Activated naive CD4-positive, alpha-beta T cell treated with anti-CD3 and anti-CD28 coated beads, Interleukin-2, amount 50 U/mL, for 24 hours (primary cell): ENCODE measurements at regions not wholly inside any gene's neighbourhood (a gene's known extent, or its start where the extent isn't known, plus 50 kb on each side); places are given as distances from the start of the nearest gene placed in this dataset.

Experiments used
- H3K27ac Mint-ChIP-seq: one replicate; pipeline ENCODE4 v1.8.0; 2021; ENCODE audit warnings: mild to moderate bottlenecking, mixed read lengths
- H3K27me3 Mint-ChIP-seq: one replicate; pipeline ENCODE4 v1.8.0; 2021; ENCODE audit warnings: mixed read lengths
- H3K36me3 Mint-ChIP-seq: one replicate; pipeline ENCODE4 v1.8.0; 2021; ENCODE audit warnings: mixed read lengths
- H3K4me1 Mint-ChIP-seq: one replicate; pipeline ENCODE4 v1.8.0; 2021; ENCODE audit warnings: mixed read lengths
- H3K4me3 Mint-ChIP-seq: one replicate; pipeline ENCODE4 v1.8.0; 2021; ENCODE audit warnings: mild to moderate bottlenecking, mixed read lengths
- H3K9me3 Mint-ChIP-seq: one replicate; pipeline ENCODE4 v1.8.0; 2021; ENCODE audit warnings: mixed read lengths

- no peak overlapping the region for H3K4me3 Mint-ChIP-seq
- H3K27ac Mint-ChIP-seq, result no peak overlapping the region
- no peaks in the 10 kb centered on the region for H3K4me1 Mint-ChIP-seq
- H3K9me3 Mint-ChIP-seq, result no peaks in the 10 kb centered on the region
- peaks cover 1% of the 10 kb centered on the region for H3K27me3 Mint-ChIP-seq
- H3K36me3 Mint-ChIP-seq, result no peaks in the 10 kb centered on the region
These were observed 333.7 kb upstream of the SHH start for GRCh38 chr7:156145996-156146395.

- Mint-ChIP-seq H3K36me3 (no peaks in the 10 kb centered on the region), H3K4me3 (no peak overlapping the region), H3K4me1 (no peaks in the 10 kb centered on the region), H3K9me3 (no peaks in the 10 kb centered on the region), H3K27me3 (peaks cover 3% of the 10 kb centered on the region), H3K27ac (no peak overlapping the region)
These were observed 332.9 kb upstream of the SHH start for GRCh38 chr7:156145184-156145583.

- Mint-ChIP-seq H3K36me3 (no peaks in the 10 kb centered on the region), H3K4me1 (no peaks in the 10 kb centered on the region), H3K27me3 (peaks cover 6% of the 10 kb centered on the region), H3K4me3 (no peak overlapping the region), H3K27ac (no peak overlapping the region), H3K9me3 (no peaks in the 10 kb centered on the region)
These were observed 331.4 kb upstream of the SHH start for GRCh38 chr7:156143683-156144082.

GRCh38 chr7:156143158-156143557 is 330.9 kb upstream of the SHH start:
- Mint-ChIP-seq H3K9me3 (no peaks in the 10 kb centered on the region), H3K27ac (no peak overlapping the region), H3K4me3 (no peak overlapping the region), H3K36me3 (no peaks in the 10 kb centered on the region), H3K4me1 (no peaks in the 10 kb centered on the region), H3K27me3 (peaks cover 5% of the 10 kb centered on the region)

- H3K36me3 Mint-ChIP-seq, result no peaks in the 10 kb centered on the region
- H3K27me3 Mint-ChIP-seq, result peaks cover 5% of the 10 kb centered on the region
- H3K4me3 Mint-ChIP-seq, result no peak overlapping the region
- H3K9me3 Mint-ChIP-seq, result no peaks in the 10 kb centered on the region
- no peaks in the 10 kb centered on the region for H3K4me1 Mint-ChIP-seq
- H3K27ac Mint-ChIP-seq, result no peak overlapping the region
These were observed 329.7 kb upstream of the SHH start for GRCh38 chr7:156141941-156142340.

- Mint-ChIP-seq H3K9me3 (no peaks in the 10 kb centered on the region), H3K27me3 (peaks cover 7% of the 10 kb centered on the region), H3K4me1 (no peaks in the 10 kb centered on the region), H3K36me3 (no peaks in the 10 kb centered on the region), H3K27ac (no peak overlapping the region), H3K4me3 (no peak overlapping the region)
These were observed 328.6 kb upstream of the SHH start for GRCh38 chr7:156140896-156141295.

- H3K4me3 Mint-ChIP-seq, result no peak overlapping the region
- no peaks in the 10 kb centered on the region for H3K4me1 Mint-ChIP-seq
- no peak overlapping the region for H3K27ac Mint-ChIP-seq
- peaks cover 8% of the 10 kb centered on the region for H3K27me3 Mint-ChIP-seq
- H3K36me3 Mint-ChIP-seq, result no peaks in the 10 kb centered on the region
- no peaks in the 10 kb centered on the region for H3K9me3 Mint-ChIP-seq
These were observed 328.2 kb upstream of the SHH start for GRCh38 chr7:156140447-156140846.

- H3K9me3 Mint-ChIP-seq, result no peaks in the 10 kb centered on the region
- no peaks in the 10 kb centered on the region for H3K36me3 Mint-ChIP-seq
- no peak overlapping the region for H3K27ac Mint-ChIP-seq
- H3K4me1 Mint-ChIP-seq, result no peaks in the 10 kb centered on the region
- H3K4me3 Mint-ChIP-seq, result no peak overlapping the region
- peaks cover 8% of the 10 kb centered on the region for H3K27me3 Mint-ChIP-seq
These were observed 327.4 kb upstream of the SHH start for GRCh38 chr7:156139633-156140032.

GRCh38 chr7:156139112-156139511 is 326.8 kb upstream of the SHH start:
- Mint-ChIP-seq H3K27ac (no peak overlapping the region), H3K4me3 (no peak overlapping the region), H3K36me3 (no peaks in the 10 kb centered on the region), H3K27me3 (peaks cover 8% of the 10 kb centered on the region), H3K9me3 (no peaks in the 10 kb centered on the region), H3K4me1 (no peaks in the 10 kb centered on the region)

GRCh38 chr7:156131881-156132280 is 319.6 kb upstream of the SHH start:
- Mint-ChIP-seq H3K36me3 (no peaks in the 10 kb centered on the region), H3K4me1 (no peaks in the 10 kb centered on the region), H3K9me3 (no peaks in the 10 kb centered on the region), H3K27me3 (peaks cover 3% of the 10 kb centered on the region), H3K4me3 (no peak overlapping the region), H3K27ac (no peak overlapping the region)

GRCh38 chr7:156129522-156129921 is 317.3 kb upstream of the SHH start:
- no peaks in the 10 kb centered on the region for H3K36me3 Mint-ChIP-seq
- H3K4me3 Mint-ChIP-seq, result no peak overlapping the region
- no peaks in the 10 kb centered on the region for H3K9me3 Mint-ChIP-seq
- H3K4me1 Mint-ChIP-seq, result no peaks in the 10 kb centered on the region
- H3K27me3 Mint-ChIP-seq, result no peaks in the 10 kb centered on the region
- H3K27ac Mint-ChIP-seq, result no peak overlapping the region

GRCh38 chr7:156128496-156128895 is 316.2 kb upstream of the SHH start:
- Mint-ChIP-seq H3K4me3 (no peak overlapping the region), H3K36me3 (no peaks in the 10 kb centered on the region), H3K27ac (no peak overlapping the region), H3K9me3 (no peaks in the 10 kb centered on the region), H3K4me1 (no peaks in the 10 kb centered on the region), H3K27me3 (no peaks in the 10 kb centered on the region)

- Mint-ChIP-seq H3K4me3 (no peak overlapping the region), H3K9me3 (no peaks in the 10 kb centered on the region), H3K36me3 (no peaks in the 10 kb centered on the region), H3K27me3 (no peaks in the 10 kb centered on the region), H3K27ac (no peak overlapping the region), H3K4me1 (no peaks in the 10 kb centered on the region)
These were observed 315.2 kb upstream of the SHH start for GRCh38 chr7:156127166-156128134.

- no peaks in the 10 kb centered on the region for H3K36me3 Mint-ChIP-seq
- no peak overlapping the region for H3K4me3 Mint-ChIP-seq
- no peaks in the 10 kb centered on the region for H3K4me1 Mint-ChIP-seq
- no peaks in the 10 kb centered on the region for H3K9me3 Mint-ChIP-seq
- no peaks in the 10 kb centered on the region for H3K27me3 Mint-ChIP-seq
- no peak overlapping the region for H3K27ac Mint-ChIP-seq
These were observed 313.8 kb upstream of the SHH start for GRCh38 chr7:156125841-156126730.

- H3K9me3 Mint-ChIP-seq, result no peaks in the 10 kb centered on the region
- H3K36me3 Mint-ChIP-seq, result no peaks in the 10 kb centered on the region
- no peak overlapping the region for H3K4me3 Mint-ChIP-seq
- H3K27ac Mint-ChIP-seq, result no peak overlapping the region
- H3K4me1 Mint-ChIP-seq, result no peaks in the 10 kb centered on the region
- H3K27me3 Mint-ChIP-seq, result no peaks in the 10 kb centered on the region
These were observed 312.1 kb upstream of the SHH start for GRCh38 chr7:156124356-156124755.

GRCh38 chr7:156123362-156123761 is 311.1 kb upstream of the SHH start:
- H3K36me3 Mint-ChIP-seq, result no peaks in the 10 kb centered on the region
- H3K4me3 Mint-ChIP-seq, result no peak overlapping the region
- no peaks in the 10 kb centered on the region for H3K9me3 Mint-ChIP-seq
- no peak overlapping the region for H3K27ac Mint-ChIP-seq
- H3K4me1 Mint-ChIP-seq, result no peaks in the 10 kb centered on the region
- H3K27me3 Mint-ChIP-seq, result no peaks in the 10 kb centered on the region
